ENCODE measurements at regions not wholly inside any gene's neighbourhood (a gene's known extent, or its start where the extent isn't known, plus 50 kb on each side); places are given as distances from the start of the nearest gene placed in this dataset.

DNA sequence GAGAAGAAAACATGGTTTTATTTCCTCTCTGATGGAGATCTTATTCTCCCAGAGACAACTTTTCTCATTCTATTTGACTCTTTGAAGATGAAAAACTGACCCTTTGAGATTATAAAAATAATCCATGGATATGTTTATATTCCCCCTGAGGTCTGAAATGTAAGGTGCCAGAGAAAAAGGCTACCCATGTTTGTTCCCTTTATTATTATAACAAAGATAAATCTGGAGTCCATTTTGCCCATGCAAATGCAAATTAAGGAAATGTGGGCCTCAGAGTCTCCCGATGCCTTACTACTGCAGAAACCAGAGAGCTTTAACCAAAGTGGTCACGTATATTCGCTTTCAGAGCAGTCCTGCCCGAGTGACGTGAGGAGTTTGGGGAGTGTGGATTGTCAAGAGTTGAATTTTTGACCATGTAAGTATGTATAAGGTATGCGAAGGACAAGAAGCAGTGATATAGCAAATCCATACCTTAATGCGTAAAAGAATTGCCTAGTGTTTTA, 312.5 kb downstream of the RASEF start:
- Histone ChIP-seq H3K9me3 (replicated peaks in 1 of 2; ENCODE audit: control insufficient read depth in 1 of 2, insufficient read depth in 1 of 2, low read length in 2 of 2) (no peaks in the 10 kb centered on the region), H3K4me2 (replicated peaks; ENCODE audit: extremely low read depth, low read length, poor library complexity, severe bottlenecking) (no peak overlapping the region), H2AFZ (ENCODE audit: insufficient read depth, low read depth, low read length, poor library complexity, severe bottlenecking) (no peak overlapping the region), H3K27ac (ENCODE audit: low read depth in 1 of 2, low read length in 2 of 2) (no peak overlapping the region), H3K79me2 (ENCODE audit: insufficient read depth, low read length) (no peaks in the 10 kb centered on the region), H3K4me3 (replicated peaks in 1 of 3; ENCODE audit: low read depth in 2 of 3, low read length in 3 of 3) (no peak overlapping the region), H3K9ac (ENCODE audit: insufficient read depth, low read length, poor library complexity, severe bottlenecking) (no peak overlapping the region), H4K20me1 (ENCODE audit: insufficient read depth, low read length) (no peaks in the 10 kb centered on the region), H3K4me1 (ENCODE audit: control insufficient read depth in 1 of 2, insufficient read depth in 2 of 2, low read length in 2 of 2) (no peaks in the 10 kb centered on the region), H3K27me3 (ENCODE audit: control insufficient read depth in 2 of 2, insufficient read depth in 2 of 2, low read length in 2 of 2) (no peaks in the 10 kb centered on the region), H3K36me3 (replicated peaks in 1 of 2; ENCODE audit: control insufficient read depth in 1 of 2, insufficient read depth in 2 of 2, low read length in 2 of 2) (no peaks in the 10 kb centered on the region)
- intact Hi-C loops (cut with micrococcal nuclease): no loop called here
- Mint-ChIP-seq H3K4me3 (no peak overlapping the region), H3K27ac (no peak overlapping the region), H3K36me3 (no peaks in the 10 kb centered on the region), H3K9me3 (peaks cover 0 to 5% (median 1%) of the 10 kb centered on the region in 7 donors), H3K4me1 (peaks cover 4% of the 10 kb centered on the region), H3K27me3 (ENCODE audit: low read depth in 3 of 3) (peaks cover 0 to 2% (median 0%) of the 10 kb centered on the region in 3 donors)
- no peak for TF ChIP-seq CTCF (IDR thresholded peaks at IDR 0.05)
- no peak for DNase-seq
- WGBS (ENCODE audit: insufficient coverage): 92% methylated on average over 5 of the region's 7 CpGs

- H3K27ac Mint-ChIP-seq: no peak overlapping the region
- H3K27me3 Mint-ChIP-seq (ENCODE audit: low read depth in 3 of 3): peaks cover 0 to 1% (median 0%) of the 10 kb centered on the region in 3 donors
- Histone ChIP-seq H3K9me3 (replicated peaks in 1 of 2; ENCODE audit: control insufficient read depth in 1 of 2, insufficient read depth in 1 of 2, low read length in 2 of 2) (peaks cover 0 to 3% of the 10 kb centered on the region in 2 donors), H3K36me3 (replicated peaks in 1 of 2; ENCODE audit: control insufficient read depth in 1 of 2, insufficient read depth in 2 of 2, low read length in 2 of 2) (no peaks in the 10 kb centered on the region), H3K27ac (ENCODE audit: low read depth in 1 of 2, low read length in 2 of 2) (no peak overlapping the region), H2AFZ (ENCODE audit: insufficient read depth, low read depth, low read length, poor library complexity, severe bottlenecking) (no peak overlapping the region), H3K4me2 (replicated peaks; ENCODE audit: extremely low read depth, low read length, poor library complexity, severe bottlenecking) (no peak overlapping the region), H4K20me1 (ENCODE audit: insufficient read depth, low read length) (no peaks in the 10 kb centered on the region), H3K4me1 (ENCODE audit: control insufficient read depth in 1 of 2, insufficient read depth in 2 of 2, low read length in 2 of 2) (no peaks in the 10 kb centered on the region), H3K79me2 (ENCODE audit: insufficient read depth, low read length) (no peaks in the 10 kb centered on the region), H3K4me3 (replicated peaks in 1 of 3; ENCODE audit: low read depth in 2 of 3, low read length in 3 of 3) (no peak overlapping the region), H3K9ac (ENCODE audit: insufficient read depth, low read length, poor library complexity, severe bottlenecking) (no peak overlapping the region), H3K27me3 (ENCODE audit: control insufficient read depth in 2 of 2, insufficient read depth in 2 of 2, low read length in 2 of 2) (no peaks in the 10 kb centered on the region)
- no CpG with 5 or more reads among the region's 1 CpG for WGBS (ENCODE audit: insufficient coverage)
- peaks cover 0 to 7% (median 5%) of the 10 kb centered on the region in 7 donors for H3K9me3 Mint-ChIP-seq
- TF ChIP-seq CTCF (IDR thresholded peaks at IDR 0.05): no peak
- no peaks in the 10 kb centered on the region for H3K36me3 Mint-ChIP-seq
- no peaks in the 10 kb centered on the region for H3K4me1 Mint-ChIP-seq
- no peak for DNase-seq
- intact Hi-C loops (cut with micrococcal nuclease): no loop called here
- no peak overlapping the region for H3K4me3 Mint-ChIP-seq
Measured at GRCh38 chr9:82757924-82758323, 305.0 kb downstream of the RASEF start.

Measured in CD14-positive monocyte (primary cell).